DMS114 treated with DMSO at 0.1 percent for 48 hours (cell line): ENCODE measurements at regions not wholly inside any gene's neighbourhood (a gene's known extent, or its start where the extent isn't known, plus 50 kb on each side); places are given as distances from the start of the nearest gene placed in this dataset.
"Not testable (repeated sequence)": the region's sequence is repeated elsewhere in the genome, so short reads cannot be mapped to it uniquely, and the experiment has no call there.

Source experiments
- DNase-seq: peaks from one replicate; lab custom pipeline; 2025; ENCODE audit not compliant: unreplicated experiment; lab: John Stamatoyannopoulos, UW

- no peak for DNase-seq
Measured at GRCh38 chr13:94824601-94825000, 112.3 kb upstream of the SOX21 start.

GRCh38 chr13:94822356-94822755 lies 110.0 kb upstream of the SOX21 start:
- DNase-seq, result no peak

- DNase-seq, result no peak
Measured at GRCh38 chr13:94816256-94816655, 103.9 kb upstream of the SOX21 start.

- no peak for DNase-seq
Measured at GRCh38 chr13:94813920-94814475, 101.7 kb upstream of the SOX21 start.

- DNase-seq, result no peak
Measured at GRCh38 chr13:94811753-94812152, 99.4 kb upstream of the SOX21 start.

GRCh38 chr13:94800423-94800822 lies 88.1 kb upstream of the SOX21 start:
- no peak for DNase-seq

- DNase-seq, result no peak
Measured at GRCh38 chr13:94799299-94799698, 87.0 kb upstream of the SOX21 start.

GRCh38 chr13:94798738-94799137 lies 86.4 kb upstream of the SOX21 start:
- DNase-seq, result no peak

- no peak for DNase-seq
Measured at GRCh38 chr13:94795292-94795691, 82.9 kb upstream of the SOX21 start.

- DNase-seq, result not testable (repeated sequence)
Measured at GRCh38 chr13:94786246-94786645, 73.9 kb upstream of the SOX21 start.

- no peak for DNase-seq
Measured at GRCh38 chr13:94784066-94784465, 71.7 kb upstream of the SOX21 start.

- DNase-seq, result no peak
Measured at GRCh38 chr13:94783489-94783888, 71.1 kb upstream of the SOX21 start.

GRCh38 chr13:94780421-94780820 lies 68.1 kb upstream of the SOX21 start:
- no peak for DNase-seq

- DNase-seq, result no peak
Measured at GRCh38 chr13:94778986-94779385, 66.6 kb upstream of the SOX21 start.

GRCh38 chr13:94778585-94778984 lies 66.2 kb upstream of the SOX21 start:
- DNase-seq, result no peak

GRCh38 chr13:94776956-94777355 lies 64.6 kb upstream of the SOX21 start:
- no peak for DNase-seq

GRCh38 chr13:94776300-94776699 lies 64.0 kb upstream of the SOX21 start:
- DNase-seq, result no peak

GRCh38 chr13:94765814-94766213 lies 53.5 kb upstream of the SOX21 start:
- no peak for DNase-seq

GRCh38 chr13:94764576-94765321 lies 52.4 kb upstream of the SOX21 start:
- DNase-seq, result no peak
